ENCODE measurements at regions not wholly inside any gene's neighbourhood (a gene's known extent, or its start where the extent isn't known, plus 50 kb on each side); places are given as distances from the start of the nearest gene placed in this dataset.
A peak's percentile ranks its signal among the peaks of the same experiment; 100 is the strongest.

GRCh38 chr15:47427463-47427862 lies 289.8 kb upstream of the SEMA6D start:
- no peak for DNase-seq

GRCh38 chr15:47429376-47429775 lies 287.9 kb upstream of the SEMA6D start:
- DNase-seq = no peak

GRCh38 chr15:47431501-47431900 lies 285.8 kb upstream of the SEMA6D start:
- no peak for DNase-seq

GRCh38 chr15:47432826-47433225 lies 284.5 kb upstream of the SEMA6D start:
- no peak for DNase-seq

DNA sequence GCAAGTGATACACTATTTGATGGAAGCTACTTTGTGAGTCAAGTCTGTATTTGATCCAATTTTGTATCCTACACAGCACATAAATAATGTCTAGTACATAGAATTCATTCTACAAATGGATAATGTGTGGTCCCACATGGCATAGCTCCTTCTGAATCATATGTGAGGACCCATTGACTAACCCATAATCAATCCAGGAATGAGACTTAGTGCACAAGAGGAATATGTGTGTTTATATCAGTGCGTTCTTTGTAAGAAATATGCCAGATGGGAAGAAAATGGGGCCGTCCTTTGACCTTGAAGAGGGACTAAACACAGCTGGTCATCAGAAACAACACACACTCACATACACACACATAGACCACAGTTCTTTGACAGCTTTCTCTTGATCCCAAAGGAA lies 282.7 kb upstream of the SEMA6D start:
- DNase-seq = no peak

DNA sequence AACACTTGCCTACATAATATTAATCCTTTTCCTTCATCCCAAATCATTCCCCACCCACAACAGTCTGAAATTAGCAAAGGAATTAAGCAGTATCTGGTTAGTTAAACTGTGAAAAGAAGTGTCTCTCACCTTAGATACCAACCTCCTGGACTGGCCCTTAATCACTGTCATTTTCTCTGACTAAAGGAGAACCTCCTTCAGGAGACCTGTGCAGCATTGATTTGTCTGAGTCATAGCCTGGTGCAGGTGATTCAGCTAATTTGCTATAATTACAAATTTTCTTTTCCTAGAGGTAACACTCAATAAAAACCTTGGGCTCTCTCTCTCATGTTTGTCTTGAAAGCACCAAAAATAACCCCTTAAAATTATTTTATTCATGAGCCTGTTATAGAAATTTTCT lies 279.8 kb upstream of the SEMA6D start:
- DNase-seq = no peak

GRCh38 chr15:47439146-47440111 lies 277.9 kb upstream of the SEMA6D start:
- DNase-seq = no peak

- no peak for DNase-seq
Observed at GRCh38 chr15:47442371-47442770, 274.9 kb upstream of the SEMA6D start.

GRCh38 chr15:47443839-47444238 lies 273.5 kb upstream of the SEMA6D start:
- no peak for DNase-seq

DNA sequence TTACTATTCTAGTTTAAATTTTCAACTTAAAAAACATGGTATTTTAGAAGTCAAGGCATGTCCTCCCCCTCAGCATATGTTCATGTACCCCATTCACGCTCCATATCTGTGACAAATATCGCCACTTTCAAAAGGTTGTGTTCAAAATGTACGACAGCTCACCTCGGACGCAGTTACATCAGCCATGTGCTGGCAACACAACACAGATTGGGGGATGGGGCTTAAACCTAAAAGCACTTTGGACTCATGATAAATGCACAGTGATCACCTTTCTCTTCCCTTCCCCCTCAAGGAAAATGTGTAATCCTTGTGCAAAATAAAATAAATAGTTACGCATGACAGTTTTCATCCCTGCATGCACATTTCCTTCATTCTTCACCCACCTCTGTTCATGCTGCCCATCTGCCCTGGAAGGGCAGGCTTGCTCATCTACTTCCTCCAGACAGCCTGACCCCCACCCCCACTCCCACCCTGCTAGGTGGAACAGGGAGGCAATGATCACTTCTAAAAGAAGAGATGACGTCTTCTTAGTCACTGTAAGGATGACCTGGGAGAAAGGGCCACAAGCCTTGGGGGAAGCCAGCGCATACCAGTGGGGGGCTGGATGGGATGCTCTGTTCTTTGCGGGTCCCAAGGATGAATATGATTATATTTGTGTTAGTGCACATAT lies 271.4 kb upstream of the SEMA6D start:
- peak in 1 of 58 donors; percentile 1 for DNase-seq

DNA sequence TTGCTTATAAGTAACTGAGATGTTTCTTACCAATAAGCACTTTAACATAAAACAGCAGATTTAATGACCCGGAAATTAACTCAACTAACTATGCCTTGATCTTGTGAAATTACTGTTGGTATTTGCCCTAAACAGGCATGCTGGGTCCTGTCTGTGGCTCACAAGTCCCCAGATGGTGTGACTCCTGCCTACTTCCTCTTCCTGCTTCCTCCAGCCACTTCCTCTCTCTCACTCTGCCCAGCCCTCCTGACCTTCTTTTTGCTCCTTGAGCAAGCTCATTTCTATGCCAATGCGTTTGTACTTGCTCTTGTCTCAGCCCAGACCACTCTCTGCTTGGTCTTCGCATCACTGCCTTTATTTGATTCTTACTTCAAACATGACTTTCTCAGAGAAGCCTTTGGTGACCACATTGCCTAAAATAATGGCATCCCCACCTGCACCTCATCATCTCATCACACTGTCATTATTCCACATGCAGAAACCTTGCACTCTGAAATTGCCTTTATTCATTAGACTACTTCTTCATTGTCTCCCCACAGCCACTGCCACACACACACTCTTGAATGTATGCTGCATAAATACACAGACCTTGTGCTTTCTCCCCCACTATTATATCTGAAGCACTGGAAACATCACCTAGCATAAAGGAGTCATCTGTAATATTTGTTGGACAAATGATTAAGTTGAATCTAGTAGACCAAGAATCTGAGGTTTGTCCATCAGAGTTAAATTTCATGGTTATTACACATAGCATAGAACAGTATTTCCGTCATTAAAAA lies 256.3 kb upstream of the SEMA6D start:
- DNase-seq = no peak

DNA sequence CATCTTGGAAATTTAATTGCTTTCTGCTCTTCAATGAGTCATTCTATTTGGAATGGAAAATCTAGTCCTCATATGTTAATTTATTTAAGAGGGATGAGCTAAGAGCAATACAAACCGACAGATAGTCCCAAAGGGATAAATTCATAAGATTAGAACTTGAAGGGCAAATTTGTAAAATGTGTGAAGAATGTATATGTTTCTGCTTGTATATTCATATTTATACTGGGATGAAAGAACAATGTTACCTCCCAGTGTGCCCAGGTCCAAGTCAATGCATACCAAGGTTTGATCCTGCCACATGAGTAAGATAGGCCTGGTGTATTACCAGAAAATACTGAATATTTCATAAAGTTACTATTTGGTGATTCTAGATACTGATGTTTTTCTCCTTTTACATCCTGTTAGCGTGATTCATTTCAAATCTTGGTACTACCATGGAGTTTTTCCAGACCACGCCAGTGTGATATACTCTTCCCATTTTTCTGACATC lies 255.6 kb upstream of the SEMA6D start:
- DNase-seq = no peak

DNA sequence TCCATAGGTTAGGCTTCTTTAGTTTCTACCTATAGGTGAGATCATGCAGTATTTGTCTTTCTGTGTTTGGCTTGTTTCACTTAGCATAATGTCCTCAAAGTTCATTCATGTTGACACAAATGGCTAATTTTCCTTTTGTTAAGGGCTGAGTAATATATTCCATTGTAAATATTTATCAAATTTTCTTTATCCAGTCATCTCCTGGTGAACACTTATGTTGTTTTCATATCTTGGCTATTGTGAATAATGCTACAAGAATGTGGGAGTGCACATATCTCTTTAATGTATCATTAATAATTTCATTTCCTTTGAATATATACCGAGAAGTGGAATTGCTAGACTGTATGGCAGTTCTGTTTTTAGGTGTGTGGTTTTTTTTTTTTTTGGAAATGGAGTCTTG lies 250.9 kb upstream of the SEMA6D start:
- DNase-seq = no peak

DNA sequence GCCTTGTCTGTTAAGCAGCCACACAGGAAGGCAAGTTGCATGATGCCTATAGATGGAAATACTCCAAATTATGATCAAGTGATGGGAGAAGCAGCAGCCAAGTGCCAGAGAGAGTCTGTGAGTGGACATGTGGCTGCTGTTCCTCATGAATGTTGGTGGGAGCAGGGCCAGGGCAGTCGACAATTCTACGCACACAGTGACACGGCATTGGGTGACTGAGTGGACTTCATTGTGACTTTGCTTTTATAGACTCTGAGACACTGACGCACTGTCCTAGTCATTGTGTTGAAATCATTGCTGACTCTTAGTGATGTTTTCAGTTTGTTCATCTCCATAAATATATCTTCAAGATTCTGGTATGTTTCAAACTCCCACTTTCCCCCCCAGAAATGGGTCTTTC lies 246.3 kb upstream of the SEMA6D start:
- DNase-seq = no peak

DNA sequence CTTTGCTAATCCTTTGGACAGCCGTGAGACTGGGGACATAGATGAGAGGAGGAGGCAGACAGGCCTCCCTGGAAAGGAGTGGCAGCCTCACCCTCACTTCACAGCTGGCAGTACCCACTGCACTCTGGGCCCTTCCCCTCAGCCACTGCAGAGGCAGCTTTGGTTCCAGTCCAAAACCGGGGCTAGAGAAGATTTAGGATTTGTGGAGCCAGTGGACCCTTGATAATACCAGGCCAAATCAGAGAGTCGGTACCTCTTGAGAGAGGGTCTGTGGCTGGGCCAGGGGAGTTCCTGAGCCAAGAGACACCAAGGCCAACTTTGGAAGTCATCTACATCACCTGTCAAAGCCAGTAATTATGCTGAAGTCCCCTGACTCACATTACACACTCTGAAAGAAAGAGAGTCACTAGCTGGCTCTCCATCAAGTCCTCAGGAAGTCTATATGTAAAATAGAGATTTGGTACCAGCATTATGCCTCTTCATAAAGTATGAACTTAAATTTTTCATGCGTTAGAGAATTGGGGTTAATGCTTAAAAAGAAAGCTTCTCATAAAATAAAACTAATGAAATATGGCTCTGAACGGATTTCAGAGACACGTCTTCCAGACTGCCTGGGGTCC lies 244.1 kb upstream of the SEMA6D start:
- no peak for DNase-seq

DNA sequence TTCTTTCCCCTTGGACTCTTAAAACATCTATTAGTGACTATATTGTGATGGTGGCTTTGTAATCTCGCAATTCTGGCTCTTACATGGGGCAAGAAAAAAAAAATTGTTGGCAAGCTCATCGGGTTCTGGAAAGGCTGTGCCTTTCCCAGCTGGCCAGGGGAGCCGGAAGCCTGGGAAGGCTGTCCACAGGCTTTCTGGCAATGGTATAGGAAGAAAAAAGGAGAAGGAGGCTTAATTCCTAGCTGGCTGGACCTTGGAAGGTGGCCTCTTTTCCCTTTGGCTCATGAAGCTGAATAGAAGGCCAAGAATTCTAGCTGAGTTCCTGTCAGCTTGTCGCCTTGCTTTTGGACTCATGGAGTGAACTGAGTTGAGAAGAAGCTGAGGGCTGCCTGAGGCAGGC lies 243.5 kb upstream of the SEMA6D start:
- DNase-seq = peak in 45 of 58 donors; percentile 3 to 80 (median 33)

- no peak for DNase-seq
Observed at GRCh38 chr15:47475336-47475735, 242.0 kb upstream of the SEMA6D start.

DNA sequence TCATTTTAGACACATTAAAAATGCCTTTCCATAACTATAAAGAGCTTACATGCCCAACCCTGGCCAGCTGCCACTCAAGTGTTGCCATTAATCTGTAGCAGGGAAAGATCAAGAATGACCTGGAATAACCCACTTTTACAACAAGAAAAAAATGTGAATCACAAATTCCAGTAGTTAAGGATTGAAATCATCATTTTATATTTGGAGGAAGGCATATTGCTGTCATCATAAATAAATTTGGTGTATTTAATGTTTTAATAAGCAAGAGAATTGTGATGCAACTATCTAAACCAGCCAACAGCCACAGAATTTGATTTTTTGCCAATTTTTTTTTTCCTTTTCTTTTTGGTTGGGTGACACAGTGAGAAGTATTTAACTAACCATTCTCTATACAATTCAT lies 240.0 kb upstream of the SEMA6D start:
- no peak for DNase-seq

GRCh38 chr15:47484059-47484458 lies 233.2 kb upstream of the SEMA6D start:
- peak in 1 of 58 donors; percentile 24 for DNase-seq

DNA sequence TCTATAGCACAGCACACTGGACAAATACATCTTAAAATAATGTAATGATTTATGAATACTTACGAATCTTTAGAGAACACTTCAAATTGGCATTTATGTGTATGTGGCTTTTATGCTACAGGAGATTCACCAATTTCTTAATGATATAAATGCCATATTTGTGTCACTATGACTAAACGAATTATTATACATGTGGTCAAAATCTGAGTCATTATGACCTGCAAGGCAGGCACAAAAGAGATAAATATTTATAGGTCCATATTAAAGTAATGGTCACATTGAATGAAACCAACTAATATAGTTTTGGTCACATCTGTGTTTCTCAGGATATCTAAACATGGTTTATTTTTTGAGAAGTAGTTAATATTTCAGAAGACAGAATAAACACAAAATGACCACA lies 232.3 kb upstream of the SEMA6D start:
- DNase-seq = no peak

DNA sequence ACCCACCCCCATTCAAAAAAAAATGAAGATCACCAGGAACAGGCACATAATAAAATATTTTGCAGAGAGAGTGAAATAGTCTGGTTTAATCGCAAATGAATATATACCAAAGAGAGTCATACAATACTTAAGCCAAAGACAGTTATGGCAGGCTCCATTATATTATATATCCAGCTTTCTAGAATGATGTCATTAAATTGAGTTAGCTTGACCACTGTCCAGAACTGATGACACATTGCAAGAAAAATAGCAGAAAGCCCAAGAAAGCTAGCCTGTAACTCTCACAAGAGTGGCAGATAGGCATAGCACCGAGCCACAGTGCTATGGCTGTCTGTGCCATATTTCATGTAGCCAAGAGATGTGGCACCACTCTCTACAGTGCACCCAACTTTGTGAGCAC lies 231.9 kb upstream of the SEMA6D start:
- DNase-seq = no peak

Measured in anterior cingulate cortex (tissue), 58 donors.